ENCODE measurements at regions not wholly inside any gene's neighbourhood (a gene's known extent, or its start where the extent isn't known, plus 50 kb on each side); places are given as distances from the start of the nearest gene placed in this dataset.

DNA sequence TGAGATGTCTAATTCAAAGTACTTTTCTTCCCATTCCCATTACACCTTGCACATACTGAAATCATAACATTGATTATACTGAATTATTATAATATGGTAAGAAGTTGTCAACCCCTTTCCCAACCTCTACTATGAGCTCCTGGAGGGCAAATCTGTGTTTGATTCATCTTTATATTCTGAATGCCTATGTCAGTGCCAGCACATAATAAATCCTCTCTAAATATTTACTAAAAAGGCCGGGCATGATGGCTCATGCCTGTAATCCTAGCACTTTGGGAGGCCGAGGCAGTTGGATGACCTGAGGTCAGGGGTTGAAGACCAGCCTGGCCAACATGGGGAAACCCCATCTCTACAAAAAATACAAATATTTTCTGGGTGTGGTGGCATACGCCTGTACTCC is 392.5 kb upstream of the CADM2 start:
- TF ChIP-seq, protein P1, sequence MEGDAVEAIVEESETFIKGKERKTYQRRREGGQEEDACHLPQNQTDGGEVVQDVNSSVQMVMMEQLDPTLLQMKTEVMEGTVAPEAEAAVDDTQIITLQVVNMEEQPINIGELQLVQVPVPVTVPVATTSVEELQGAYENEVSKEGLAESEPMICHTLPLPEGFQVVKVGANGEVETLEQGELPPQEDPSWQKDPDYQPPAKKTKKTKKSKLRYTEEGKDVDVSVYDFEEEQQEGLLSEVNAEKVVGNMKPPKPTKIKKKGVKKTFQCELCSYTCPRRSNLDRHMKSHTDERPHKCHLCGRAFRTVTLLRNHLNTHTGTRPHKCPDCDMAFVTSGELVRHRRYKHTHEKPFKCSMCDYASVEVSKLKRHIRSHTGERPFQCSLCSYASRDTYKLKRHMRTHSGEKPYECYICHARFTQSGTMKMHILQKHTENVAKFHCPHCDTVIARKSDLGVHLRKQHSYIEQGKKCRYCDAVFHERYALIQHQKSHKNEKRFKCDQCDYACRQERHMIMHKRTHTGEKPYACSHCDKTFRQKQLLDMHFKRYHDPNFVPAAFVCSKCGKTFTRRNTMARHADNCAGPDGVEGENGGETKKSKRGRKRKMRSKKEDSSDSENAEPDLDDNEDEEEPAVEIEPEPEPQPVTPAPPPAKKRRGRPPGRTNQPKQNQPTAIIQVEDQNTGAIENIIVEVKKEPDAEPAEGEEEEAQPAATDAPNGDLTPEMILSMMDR (conservative IDR thresholded peaks at IDR 0.05; ENCODE audit: low read depth, low read length) = no peak
- no peak for TF ChIP-seq RCOR1 (IDR thresholded peaks at IDR 0.05; ENCODE audit: insufficient replicate concordance, low read length)
- no peak for TF ChIP-seq RAD21 (IDR thresholded peaks at IDR 0.05; ENCODE audit: low read length)
- no peak for TF ChIP-seq MAZ (IDR thresholded peaks at IDR 0.05; ENCODE audit: borderline replicate concordance, low read depth, low read length)
- no peak for TF ChIP-seq POLR2A (IDR thresholded peaks at IDR 0.05; ENCODE audit: low read depth, low read length)
- TF ChIP-seq USF2 (IDR thresholded peaks at IDR 0.05; ENCODE audit: low read depth, low read length) = no peak
- no peak for TF ChIP-seq CEBPB (IDR thresholded peaks at IDR 0.05; ENCODE audit: low read depth, low read length)
- TF ChIP-seq NFE2L2 (IDR thresholded peaks at IDR 0.05; ENCODE audit: low read depth, low read length) = no peak
- TF ChIP-seq BHLHE40 (IDR thresholded peaks at IDR 0.05; ENCODE audit: low read depth, low read length) = no peak
- TF ChIP-seq MXI1 (IDR thresholded peaks at IDR 0.05; ENCODE audit: borderline replicate concordance, low read depth, low read length) = no peak

Data from IMR-90 (cell line).